LHCN-M2 (cell line): ENCODE measurements at regions not wholly inside any gene's neighbourhood (a gene's known extent, or its start where the extent isn't known, plus 50 kb on each side); places are given as distances from the start of the nearest gene placed in this dataset.
A peak's percentile ranks its signal among the peaks of the same experiment; 100 is the strongest.
"Not testable (repeated sequence)": the region's sequence is repeated elsewhere in the genome, so short reads cannot be mapped to it uniquely, and the experiment has no call there.

Experiments used
- DNase-seq: peaks from one replicate; pipeline ENCODE4 v3.0.0-alpha.2; 2012; ENCODE audit warnings: low read depth

- DNase-seq: peak; percentile 39
These were observed 600.9 kb downstream of the CDH8 start for GRCh38 chr16:61435346-61435745.

GRCh38 chr16:61432421-61432820, 603.8 kb downstream of the CDH8 start:
- DNase-seq: peak; percentile 68

GRCh38 chr16:61421111-61421510, 615.1 kb downstream of the CDH8 start:
- no peak for DNase-seq

GRCh38 chr16:61419791-61420190, 616.4 kb downstream of the CDH8 start:
- DNase-seq: no peak

GRCh38 chr16:61418802-61419201, 617.4 kb downstream of the CDH8 start:
- DNase-seq: not testable (repeated sequence)

- DNase-seq: no peak
These were observed 621.1 kb downstream of the CDH8 start for GRCh38 chr16:61415126-61415525.

- DNase-seq: no peak
These were observed 623.2 kb downstream of the CDH8 start for GRCh38 chr16:61413021-61413420.

GRCh38 chr16:61412562-61412961, 623.7 kb downstream of the CDH8 start:
- DNase-seq: no peak

GRCh38 chr16:61409604-61410003, 626.6 kb downstream of the CDH8 start:
- no peak for DNase-seq

- DNase-seq: no peak
These were observed 632.9 kb downstream of the CDH8 start for GRCh38 chr16:61403386-61403785.

GRCh38 chr16:61391896-61392295, 644.3 kb downstream of the CDH8 start:
- DNase-seq: no peak

GRCh38 chr16:61390965-61391637, 645.1 kb downstream of the CDH8 start:
- no peak for DNase-seq

- no peak for DNase-seq
These were observed 650.7 kb downstream of the CDH8 start for GRCh38 chr16:61385392-61386071.

GRCh38 chr16:61382435-61382834, 653.8 kb downstream of the CDH8 start:
- no peak for DNase-seq

GRCh38 chr16:61379311-61379710, 656.9 kb downstream of the CDH8 start:
- no peak for DNase-seq

- no peak for DNase-seq
These were observed 662.2 kb downstream of the CDH8 start for GRCh38 chr16:61374071-61374470.

- DNase-seq: no peak
These were observed 664.4 kb downstream of the CDH8 start for GRCh38 chr16:61371881-61372280.

GRCh38 chr16:61371388-61371787, 664.9 kb downstream of the CDH8 start:
- no peak for DNase-seq

- no peak for DNase-seq
These were observed 665.7 kb downstream of the CDH8 start for GRCh38 chr16:61370564-61370963.

- DNase-seq: peak; percentile 3
These were observed 670.2 kb downstream of the CDH8 start for GRCh38 chr16:61366006-61366405.

GRCh38 chr16:61364990-61365389, 671.2 kb downstream of the CDH8 start:
- DNase-seq: no peak

GRCh38 chr16:61362585-61362984, 673.7 kb downstream of the CDH8 start:
- DNase-seq: no peak

GRCh38 chr16:61344791-61345190, 691.4 kb downstream of the CDH8 start:
- DNase-seq: no peak
